Lung microvascular endothelial cell (primary cell): ENCODE measurements at regions not wholly inside any gene's neighbourhood (a gene's known extent, or its start where the extent isn't known, plus 50 kb on each side); places are given as distances from the start of the nearest gene placed in this dataset.

Experiments
- DNase-seq, 2 donors: peaks; one replicate each; pipeline versions ENCODE4 v3.0.0 to v3.0.0-alpha.2; 2010; ENCODE audit warnings: low read depth in 2 of 2

- DNase-seq = no peak
These were observed 390.4 kb downstream of the SHISA9 start for GRCh38 chr16:13291591-13292333.

GRCh38 chr16:13296206-13296605 is 394.8 kb downstream of the SHISA9 start:
- no peak for DNase-seq

GRCh38 chr16:13298666-13299065 is 397.3 kb downstream of the SHISA9 start:
- no peak for DNase-seq

- DNase-seq = no peak
These were observed 398.9 kb downstream of the SHISA9 start for GRCh38 chr16:13300066-13300840.

- no peak for DNase-seq
These were observed 403.8 kb downstream of the SHISA9 start for GRCh38 chr16:13305019-13305755.

- no peak for DNase-seq
These were observed 405.0 kb downstream of the SHISA9 start for GRCh38 chr16:13306161-13306995.

- peak in 1 of 2 donors; percentile 3 for DNase-seq
These were observed 405.9 kb downstream of the SHISA9 start for GRCh38 chr16:13307255-13307654.

- DNase-seq = no peak
These were observed 406.5 kb downstream of the SHISA9 start for GRCh38 chr16:13307851-13308250.

GRCh38 chr16:13312063-13312462 is 410.7 kb downstream of the SHISA9 start:
- no peak for DNase-seq

GRCh38 chr16:13313351-13313750 is 412.0 kb downstream of the SHISA9 start:
- no peak for DNase-seq

GRCh38 chr16:13314633-13315032 is 413.2 kb downstream of the SHISA9 start:
- DNase-seq = no peak

- no peak for DNase-seq
These were observed 414.4 kb downstream of the SHISA9 start for GRCh38 chr16:13315642-13316427.

- no peak for DNase-seq
These were observed 420.9 kb downstream of the SHISA9 start for GRCh38 chr16:13322336-13322735.

GRCh38 chr16:13324851-13325250 is 423.5 kb downstream of the SHISA9 start:
- no peak for DNase-seq

- DNase-seq = no peak
These were observed 424.0 kb downstream of the SHISA9 start for GRCh38 chr16:13325396-13325795.

- DNase-seq = no peak
These were observed 430.5 kb downstream of the SHISA9 start for GRCh38 chr16:13331918-13332317.

GRCh38 chr16:13332713-13333255 is 431.4 kb downstream of the SHISA9 start:
- no peak for DNase-seq

- DNase-seq = no peak
These were observed 431.9 kb downstream of the SHISA9 start for GRCh38 chr16:13333336-13333735.

- DNase-seq = no peak
These were observed 434.5 kb downstream of the SHISA9 start for GRCh38 chr16:13335879-13336278.

GRCh38 chr16:13336335-13336734 is 434.9 kb downstream of the SHISA9 start:
- no peak for DNase-seq
